IPS DF 6.9 (cell line): ENCODE measurements at regions not wholly inside any gene's neighbourhood (a gene's known extent, or its start where the extent isn't known, plus 50 kb on each side); places are given as distances from the start of the nearest gene placed in this dataset.

ENCODE experiments used
- DNase-seq: peaks from one replicate; pipeline ENCODE4 v3.0.0-alpha.2; 2013; ENCODE audit warnings: low read depth, low spot score
- H3K27ac ChIP-seq: one replicate; pipeline ENCODE4 v1.5.1; 2013; ENCODE audit warnings: low read length, control low read depth
- H3K27me3 ChIP-seq: 2 replicates; pipeline ENCODE4 v1.6.1; 2013; ENCODE audit warnings: mild to moderate bottlenecking, low read length; ENCODE audit not compliant: control insufficient read depth, insufficient read depth
- H3K36me3 ChIP-seq: 2 replicates; pipeline ENCODE4 v1.6.1; 2013; ENCODE audit warnings: low read length; ENCODE audit not compliant: control insufficient read depth, insufficient read depth
- H3K4me1 ChIP-seq: 2 replicates; pipeline ENCODE4 v1.6.1; 2013; ENCODE audit warnings: low read length; ENCODE audit not compliant: control insufficient read depth, insufficient read depth
- H3K4me3 ChIP-seq: 2 replicates; pipeline ENCODE4 v1.5.1; 2013; ENCODE audit warnings: mild to moderate bottlenecking, low read length
- H3K9me3 ChIP-seq: 2 replicates; pipeline ENCODE4 v1.6.1; 2013; ENCODE audit warnings: low read length, inconsistent platforms; ENCODE audit not compliant: control insufficient read depth, insufficient read depth
- WGBS: extraction: QIAGEN DNeasy Blood & Tissue Kit; methylation state at CpG from one replicate; pipeline ENCODE4 v1.1.7; 2013; ENCODE audit warnings: mixed read lengths, missing lambda C conversion rate; ENCODE audit not compliant: insufficient read length, insufficient coverage; 5-methylcytosine and 5-hydroxymethylcytosine counted together

GRCh38 chr6:117156741-117157140, 108.6 kb upstream of the VGLL2 start:
- no CpG with 5 or more reads among the region's 1 CpG for WGBS

DNA sequence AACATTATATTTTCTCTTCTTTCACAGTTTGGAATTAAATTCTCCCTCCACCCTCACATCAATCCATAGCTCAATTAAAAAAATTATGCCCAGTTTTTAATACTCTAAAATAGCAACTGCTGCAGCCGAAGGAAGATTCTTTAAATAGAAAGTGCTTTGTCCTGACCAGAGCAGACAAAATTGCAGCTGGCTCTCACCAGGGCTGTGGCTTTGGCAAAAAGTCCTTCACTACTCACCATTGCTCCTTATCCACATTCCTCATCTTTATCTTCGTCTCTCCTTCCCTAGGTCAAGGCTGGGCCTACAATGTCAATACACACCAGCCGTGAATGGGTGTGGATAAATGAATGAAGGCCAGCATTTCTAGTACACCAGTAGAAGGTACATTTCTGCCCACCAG, 107.9 kb upstream of the VGLL2 start:
- DNase-seq: no peak
- Histone ChIP-seq H3K4me3 (no peak overlapping the region), H3K36me3 (no peaks in the 10 kb centered on the region), H3K27ac (no peak overlapping the region), H3K27me3 (no peaks in the 10 kb centered on the region), H3K9me3 (no peaks in the 10 kb centered on the region), H3K4me1 (no peaks in the 10 kb centered on the region)
- no CpG with 5 or more reads among the region's 3 CpGs for WGBS

More at GRCh38 chr6:117156741-117157140, 108.6 kb upstream of the VGLL2 start:
- Histone ChIP-seq H3K4me3 (no peak overlapping the region), H3K4me1 (no peaks in the 10 kb centered on the region), H3K36me3 (no peaks in the 10 kb centered on the region), H3K9me3 (no peaks in the 10 kb centered on the region), H3K27me3 (no peaks in the 10 kb centered on the region), H3K27ac (no peak overlapping the region)
- no peak for DNase-seq

DNA sequence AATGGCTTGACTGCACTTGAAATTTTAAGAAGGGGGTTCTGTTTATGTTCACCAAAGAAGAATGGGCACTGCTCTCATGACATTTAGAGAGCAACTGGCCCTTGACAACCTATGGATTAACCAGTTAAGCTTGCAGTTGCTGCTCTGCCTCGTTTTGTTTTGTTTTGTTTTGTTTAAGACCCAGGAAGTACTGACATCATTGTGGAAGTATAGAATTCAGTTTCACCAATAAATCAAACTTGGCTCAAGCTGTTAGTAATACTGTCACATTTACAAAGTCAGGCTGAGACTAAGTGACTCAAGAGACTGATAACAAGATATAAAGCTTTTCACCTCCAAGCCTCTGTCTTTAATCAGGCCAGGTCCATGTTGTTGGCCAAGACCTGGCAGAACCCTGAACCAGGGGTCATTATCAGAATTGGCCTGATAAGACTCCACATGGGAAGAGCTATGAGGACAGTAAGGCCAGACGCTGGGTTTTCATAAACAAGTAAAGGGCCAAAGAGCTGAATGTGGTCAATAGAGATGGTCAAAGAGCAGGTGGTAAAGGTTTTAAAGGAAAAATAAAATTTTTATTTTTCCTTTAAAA, 99.4 kb upstream of the VGLL2 start:
- no CpG with 5 or more reads among the region's 2 CpGs for WGBS
- no peak overlapping the region for H3K4me3 ChIP-seq

DNA sequence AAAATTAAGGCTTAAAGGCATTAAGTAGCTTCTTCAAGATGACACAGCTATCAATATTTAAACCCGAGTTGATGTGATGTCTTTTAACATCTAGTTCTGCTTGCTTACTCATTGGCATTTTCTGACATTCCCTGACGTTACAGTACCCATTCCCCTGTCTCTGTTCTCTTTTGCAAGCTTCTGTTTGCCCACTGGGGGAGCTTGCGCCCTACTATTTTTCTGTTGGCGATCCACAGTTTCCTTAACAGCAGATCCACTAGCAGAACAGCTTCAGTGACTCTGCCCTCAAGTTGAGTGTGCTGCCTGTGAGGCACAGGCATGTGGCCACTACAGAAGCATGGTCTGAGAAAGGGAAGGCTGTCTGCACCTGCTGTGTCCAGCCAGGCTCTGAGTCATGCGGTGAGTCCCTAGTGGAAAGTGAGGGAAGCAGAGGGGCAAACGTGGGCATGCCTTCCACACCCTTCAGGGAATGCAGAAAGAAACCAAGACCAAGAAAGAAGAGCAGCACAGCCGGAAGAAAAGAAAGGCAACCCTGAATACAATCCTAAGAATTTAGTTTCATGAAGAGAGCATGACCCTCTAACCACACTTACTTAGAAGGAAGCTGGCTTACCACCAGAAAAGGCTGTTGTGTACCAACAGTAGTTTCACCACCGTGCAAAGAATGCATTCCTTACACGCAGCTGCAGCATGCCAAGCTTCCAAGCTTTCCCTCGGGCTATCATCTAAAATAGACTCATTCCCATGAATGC, 97.7 kb upstream of the VGLL2 start:
- no CpG with 5 or more reads among the region's 10 CpGs for WGBS
- Histone ChIP-seq H3K36me3 (no peaks in the 10 kb centered on the region), H3K4me3 (no peak overlapping the region), H3K27me3 (no peaks in the 10 kb centered on the region), H3K4me1 (no peaks in the 10 kb centered on the region), H3K27ac (no peak overlapping the region), H3K9me3 (no peaks in the 10 kb centered on the region)
- DNase-seq: no peak

More for the DNA sequence above, 99.4 kb upstream of the VGLL2 start:
- Histone ChIP-seq H3K36me3 (no peaks in the 10 kb centered on the region), H3K27ac (no peak overlapping the region), H3K9me3 (no peaks in the 10 kb centered on the region), H3K27me3 (no peaks in the 10 kb centered on the region), H3K4me1 (no peaks in the 10 kb centered on the region)
- no peak for DNase-seq

- Histone ChIP-seq H3K4me3 (no peak overlapping the region), H3K27ac (no peak overlapping the region), H3K9me3 (no peaks in the 10 kb centered on the region), H3K4me1 (no peaks in the 10 kb centered on the region), H3K27me3 (no peaks in the 10 kb centered on the region), H3K36me3 (no peaks in the 10 kb centered on the region)
- DNase-seq: no peak
- no CpG with 5 or more reads among the region's 4 CpGs for WGBS
Measured at GRCh38 chr6:117168296-117169063, 96.9 kb upstream of the VGLL2 start.

DNA sequence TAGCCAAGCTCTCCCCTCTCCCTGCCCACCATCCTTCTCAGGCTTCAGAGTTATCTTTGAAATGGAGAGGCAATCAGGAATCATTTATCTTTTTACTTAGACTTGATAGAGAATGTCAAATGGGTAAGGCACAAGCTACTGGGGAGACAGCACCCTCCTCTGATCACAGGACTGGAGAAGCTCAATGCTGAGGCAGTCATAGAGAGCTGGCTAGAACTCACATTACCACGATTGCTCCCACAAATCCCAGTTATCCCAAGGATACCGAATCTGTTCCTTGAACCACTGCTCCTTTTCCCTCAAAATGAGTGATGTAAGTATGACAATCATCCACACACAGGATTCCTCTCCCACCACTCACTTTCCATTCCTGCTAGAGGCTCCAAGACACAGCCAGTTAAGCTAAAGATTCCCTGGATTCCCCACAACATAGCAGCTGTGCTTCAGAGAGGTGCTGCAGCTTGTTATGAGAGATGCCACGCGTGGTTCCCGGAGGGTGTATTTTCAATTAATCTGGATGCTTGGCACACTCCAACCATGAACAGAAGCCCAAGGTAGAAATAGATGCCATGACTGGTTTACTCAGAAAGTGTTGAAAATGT, 96.2 kb upstream of the VGLL2 start:
- no peak for DNase-seq
- Histone ChIP-seq H3K27me3 (no peaks in the 10 kb centered on the region), H3K4me1 (no peaks in the 10 kb centered on the region), H3K9me3 (no peaks in the 10 kb centered on the region), H3K4me3 (no peak overlapping the region), H3K27ac (no peak overlapping the region), H3K36me3 (no peaks in the 10 kb centered on the region)
- no CpG with 5 or more reads among the region's 5 CpGs for WGBS

GRCh38 chr6:117169781-117170281, 95.5 kb upstream of the VGLL2 start:
- no CpG with 5 or more reads among the region's 1 CpG for WGBS
- no peak for DNase-seq
- Histone ChIP-seq H3K27ac (no peak overlapping the region), H3K27me3 (no peaks in the 10 kb centered on the region), H3K9me3 (no peaks in the 10 kb centered on the region), H3K36me3 (no peaks in the 10 kb centered on the region), H3K4me3 (no peak overlapping the region), H3K4me1 (no peaks in the 10 kb centered on the region)

GRCh38 chr6:117174835-117175360, 90.5 kb upstream of the VGLL2 start:
- H3K4me3 ChIP-seq: no peak overlapping the region
- H3K9me3 ChIP-seq: no peaks in the 10 kb centered on the region
- H3K4me1 ChIP-seq: no peaks in the 10 kb centered on the region
- H3K36me3 ChIP-seq: no peaks in the 10 kb centered on the region
- no peaks in the 10 kb centered on the region for H3K27me3 ChIP-seq
- no peak overlapping the region for H3K27ac ChIP-seq
- no peak for DNase-seq

DNA sequence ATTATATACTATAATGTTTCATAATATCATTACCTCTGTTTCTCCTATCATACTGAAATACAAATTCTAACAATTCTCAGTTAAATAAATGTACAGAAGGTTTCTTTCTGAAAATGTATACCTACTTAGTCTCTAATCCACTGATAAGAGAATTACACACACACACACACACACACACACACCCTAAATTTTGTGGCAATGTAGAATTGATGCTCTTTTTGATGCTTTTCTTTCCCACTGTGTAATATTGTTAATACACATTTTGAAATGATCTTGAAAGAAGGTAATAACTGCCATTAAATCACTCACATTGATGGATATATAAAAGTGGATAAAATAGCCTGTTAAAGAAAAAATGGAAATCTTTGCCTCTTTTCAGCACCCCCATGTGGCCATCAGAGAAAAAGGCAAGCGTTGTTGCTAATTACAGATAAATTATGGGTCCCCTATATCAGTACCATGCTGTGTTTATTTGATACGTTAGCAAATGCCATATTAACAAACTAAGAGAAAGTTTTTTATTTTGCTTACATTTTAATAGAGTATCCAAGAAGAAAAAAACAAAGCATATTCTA, 76.6 kb upstream of the VGLL2 start:
- H3K36me3 ChIP-seq: no peaks in the 10 kb centered on the region
- H3K27me3 ChIP-seq: no peaks in the 10 kb centered on the region
- no peaks in the 10 kb centered on the region for H3K9me3 ChIP-seq
- DNase-seq: no peak
- H3K4me1 ChIP-seq: no peaks in the 10 kb centered on the region
- WGBS: no CpG with 5 or more reads among the region's 2 CpGs
- H3K27ac ChIP-seq: no peak overlapping the region
- H3K4me3 ChIP-seq: no peak overlapping the region

DNA sequence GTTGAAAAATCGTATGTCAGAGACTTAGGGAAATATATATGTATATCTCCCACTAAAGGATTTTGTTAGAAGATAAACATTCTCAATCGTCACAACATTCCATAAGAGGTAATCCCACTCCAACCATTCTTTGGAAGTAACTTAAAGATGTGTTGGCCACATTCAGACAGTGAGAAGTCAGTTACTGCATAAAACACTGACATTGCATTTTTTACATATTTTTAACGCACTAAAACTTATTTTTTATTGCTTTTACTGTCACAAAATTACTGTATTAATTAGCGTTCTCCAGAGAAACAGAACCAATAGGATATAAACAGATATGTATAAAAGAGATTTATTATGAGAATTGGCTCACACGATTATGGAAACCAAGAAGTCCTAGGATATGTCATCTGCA, 74.3 kb upstream of the VGLL2 start:
- Histone ChIP-seq H3K27me3 (no peaks in the 10 kb centered on the region), H3K4me3 (no peak overlapping the region), H3K9me3 (no peaks in the 10 kb centered on the region), H3K27ac (no peak overlapping the region), H3K4me1 (no peaks in the 10 kb centered on the region; the same call in 1 of the 2 replicates), H3K36me3 (no peaks in the 10 kb centered on the region)
- no peak for DNase-seq
- 100% methylated on average over 2 of the region's 5 CpGs for WGBS
